OCI-LY1 (cell line): ENCODE measurements at regions not wholly inside any gene's neighbourhood (a gene's known extent, or its start where the extent isn't known, plus 50 kb on each side); places are given as distances from the start of the nearest gene placed in this dataset.

Experiments
- H2AFZ ChIP-seq: fragments of 200-600 bp; sonication (generic), shearing (Covaris generic); 2 replicates; pipeline ENCODE4 v1.6.0; 2014; ENCODE audit warnings: antibody characterized with exemption, mild to moderate bottlenecking, low read length
- H3F3A ChIP-seq: fragments of 200-600 bp; sonication (generic), shearing (Covaris generic); 2 replicates; pipeline ENCODE4 v1.6.0; 2014; ENCODE audit warnings: mild to moderate bottlenecking, antibody characterized with exemption, low read length, moderate library complexity; ENCODE audit not compliant: insufficient read depth
- H3K27ac ChIP-seq: fragments of 200-600 bp; sonication (generic); 2 replicates; pipeline ENCODE4 v1.5.1; 2014; ENCODE audit warnings: low read length, mixed run types, mild to moderate bottlenecking, low read depth; ENCODE audit not compliant: poor library complexity, severe bottlenecking
- H3K27me3 ChIP-seq: fragments of 200-600 bp; sonication (generic); 2 replicates; pipeline ENCODE4 v1.6.0; 2014; ENCODE audit warnings: antibody characterized with exemption, mild to moderate bottlenecking, low read length, moderate library complexity; ENCODE audit not compliant: insufficient read depth
- H3K36me3 ChIP-seq: fragments of 200-600 bp; sonication (generic); 2 replicates; pipeline ENCODE4 v1.6.1; 2014; ENCODE audit warnings: mild to moderate bottlenecking, antibody characterized with exemption, low read length, moderate library complexity, mixed read lengths; ENCODE audit not compliant: insufficient read depth
- H3K4me1 ChIP-seq: fragments of 200-600 bp; sonication (generic); 2 replicates; pipeline ENCODE4 v1.5.1; 2014; ENCODE audit warnings: mild to moderate bottlenecking, low read length, moderate library complexity; ENCODE audit not compliant: insufficient read depth, severe bottlenecking
- H3K4me2 ChIP-seq: fragments of 200-600 bp; sonication (generic), shearing (Covaris generic); 2 replicates; pipeline ENCODE4 v1.6.1; 2014; ENCODE audit warnings: low read length
- H3K4me3 ChIP-seq: fragments of 200-600 bp; sonication (generic); 2 replicates; pipeline ENCODE4 v1.5.1; 2014; ENCODE audit warnings: low read length, low read depth, mild to moderate bottlenecking, mixed read lengths; ENCODE audit not compliant: poor library complexity, severe bottlenecking
- H3K79me2 ChIP-seq: fragments of 200-600 bp; shearing (Covaris generic); 2 replicates; pipeline ENCODE4 v1.6.1; 2016; ENCODE audit warnings: mixed run types, low read length, mixed read lengths; ENCODE audit not compliant: insufficient read depth
- H3K9ac ChIP-seq: fragments of 200-600 bp; sonication (generic), shearing (Covaris generic); 2 replicates; pipeline ENCODE4 v1.6.1; 2014; ENCODE audit warnings: mild to moderate bottlenecking, low read length, mixed read lengths
- H3K9me2 ChIP-seq: fragments of 200-600 bp; sonication (generic), shearing (Covaris generic); 2 replicates; pipeline ENCODE4 v1.6.1; 2014; ENCODE audit warnings: low read depth, mild to moderate bottlenecking, low read length, mixed read lengths
- H3K9me3 ChIP-seq: fragments of 200-600 bp; shearing (Covaris generic); 2 replicates; pipeline ENCODE4 v1.6.1; 2014; ENCODE audit warnings: low read length, mixed read lengths
- H4K20me1 ChIP-seq: fragments of 200-600 bp; sonication (generic), shearing (Covaris generic); 2 replicates; pipeline ENCODE4 v1.6.0; 2016; ENCODE audit warnings: mild to moderate bottlenecking, low read length; ENCODE audit not compliant: insufficient read depth
- EZH2 ChIP-seq: fragments of 200-600 bp; sonication (generic), shearing (Covaris generic); IDR thresholded peaks from 2 replicates; pipeline ENCODE4 v1.8.0; 2017; ENCODE audit warnings: borderline replicate concordance, mixed run types, mild to moderate bottlenecking, antibody characterized with exemption, low read length, moderate library complexity, mixed read lengths
- TF ChIP-seq, protein P1 (sequence below): fragments of 200-600 bp; sonication (generic), shearing (Covaris generic); IDR thresholded peaks from 2 replicates; pipeline ENCODE4 v1.5.1; 2017; ENCODE audit warnings: mild to moderate bottlenecking, antibody characterized with exemption, low read length, moderate library complexity, mixed read lengths

DNA sequence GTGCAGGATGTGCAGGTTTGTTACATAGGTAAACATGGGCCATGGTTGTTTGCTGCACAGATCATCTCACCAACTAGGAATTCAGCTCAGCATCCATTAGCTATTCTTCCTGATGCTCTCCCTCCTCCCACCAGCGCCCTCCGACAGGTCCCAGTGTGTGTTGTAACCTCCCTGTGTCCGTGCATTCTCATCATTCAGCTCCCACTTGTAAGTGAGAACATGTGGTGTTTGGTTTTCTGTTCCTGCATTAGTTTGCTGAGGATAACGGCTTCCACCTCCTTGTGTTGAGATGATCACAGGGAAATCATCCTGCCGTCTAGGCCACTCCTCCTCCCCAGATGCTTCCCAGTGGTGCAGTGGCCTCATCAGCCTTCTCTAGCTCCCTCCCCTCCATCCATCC lies 261.6 kb upstream of the GALNT17 start:
- Histone ChIP-seq H3K27ac (no peak overlapping the region), H3K4me3 (no peak overlapping the region), H2AFZ (no peak overlapping the region), H3K79me2 (no peaks in the 10 kb centered on the region), H3K27me3 (no peaks in the 10 kb centered on the region), H3F3A (no peaks in the 10 kb centered on the region), H4K20me1 (no peaks in the 10 kb centered on the region), H3K4me2 (no peak overlapping the region), H3K9me2 (no peaks in the 10 kb centered on the region), H3K9me3 (no peaks in the 10 kb centered on the region), H3K4me1 (no peaks in the 10 kb centered on the region), H3K9ac (no peak overlapping the region), H3K36me3 (no peaks in the 10 kb centered on the region)
- no peak for TF ChIP-seq EZH2
- TF ChIP-seq, protein P1, sequence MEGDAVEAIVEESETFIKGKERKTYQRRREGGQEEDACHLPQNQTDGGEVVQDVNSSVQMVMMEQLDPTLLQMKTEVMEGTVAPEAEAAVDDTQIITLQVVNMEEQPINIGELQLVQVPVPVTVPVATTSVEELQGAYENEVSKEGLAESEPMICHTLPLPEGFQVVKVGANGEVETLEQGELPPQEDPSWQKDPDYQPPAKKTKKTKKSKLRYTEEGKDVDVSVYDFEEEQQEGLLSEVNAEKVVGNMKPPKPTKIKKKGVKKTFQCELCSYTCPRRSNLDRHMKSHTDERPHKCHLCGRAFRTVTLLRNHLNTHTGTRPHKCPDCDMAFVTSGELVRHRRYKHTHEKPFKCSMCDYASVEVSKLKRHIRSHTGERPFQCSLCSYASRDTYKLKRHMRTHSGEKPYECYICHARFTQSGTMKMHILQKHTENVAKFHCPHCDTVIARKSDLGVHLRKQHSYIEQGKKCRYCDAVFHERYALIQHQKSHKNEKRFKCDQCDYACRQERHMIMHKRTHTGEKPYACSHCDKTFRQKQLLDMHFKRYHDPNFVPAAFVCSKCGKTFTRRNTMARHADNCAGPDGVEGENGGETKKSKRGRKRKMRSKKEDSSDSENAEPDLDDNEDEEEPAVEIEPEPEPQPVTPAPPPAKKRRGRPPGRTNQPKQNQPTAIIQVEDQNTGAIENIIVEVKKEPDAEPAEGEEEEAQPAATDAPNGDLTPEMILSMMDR = no peak

DNA sequence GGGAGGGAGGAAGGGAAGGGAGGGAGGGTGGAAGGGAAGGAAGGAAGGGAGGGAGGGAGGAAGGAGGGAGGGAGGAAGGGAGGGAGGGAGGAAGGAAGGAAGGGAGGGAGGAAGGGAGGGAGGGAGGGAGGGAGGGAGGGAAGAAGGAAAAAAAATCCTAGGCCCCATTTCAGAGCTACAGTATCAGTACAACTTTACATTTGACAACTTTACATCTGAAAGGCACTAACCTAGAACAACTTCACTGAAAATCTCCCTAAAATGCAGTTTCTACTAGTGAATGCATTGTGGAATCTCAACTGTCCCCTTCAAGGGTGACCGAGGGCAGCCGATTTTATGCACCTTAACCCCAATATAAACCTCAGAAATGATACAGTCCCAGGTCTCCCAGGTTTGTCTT lies 259.8 kb upstream of the GALNT17 start:
- H3K79me2 ChIP-seq = no peaks in the 10 kb centered on the region
- no peaks in the 10 kb centered on the region for H3K4me1 ChIP-seq
- H3K36me3 ChIP-seq = no peaks in the 10 kb centered on the region
- no peaks in the 10 kb centered on the region for H4K20me1 ChIP-seq
- no peak overlapping the region for H3K4me3 ChIP-seq
- no peaks in the 10 kb centered on the region for H3K27me3 ChIP-seq
- no peaks in the 10 kb centered on the region for H3K9me2 ChIP-seq
- no peak for TF ChIP-seq EZH2
- TF ChIP-seq, protein P1 = no peak
- no peak overlapping the region for H3K4me2 ChIP-seq
- H2AFZ ChIP-seq = no peak overlapping the region
- H3K9ac ChIP-seq = no peak overlapping the region
- H3F3A ChIP-seq = no peaks in the 10 kb centered on the region
- H3K9me3 ChIP-seq = no peaks in the 10 kb centered on the region
- H3K27ac ChIP-seq = no peak overlapping the region

DNA sequence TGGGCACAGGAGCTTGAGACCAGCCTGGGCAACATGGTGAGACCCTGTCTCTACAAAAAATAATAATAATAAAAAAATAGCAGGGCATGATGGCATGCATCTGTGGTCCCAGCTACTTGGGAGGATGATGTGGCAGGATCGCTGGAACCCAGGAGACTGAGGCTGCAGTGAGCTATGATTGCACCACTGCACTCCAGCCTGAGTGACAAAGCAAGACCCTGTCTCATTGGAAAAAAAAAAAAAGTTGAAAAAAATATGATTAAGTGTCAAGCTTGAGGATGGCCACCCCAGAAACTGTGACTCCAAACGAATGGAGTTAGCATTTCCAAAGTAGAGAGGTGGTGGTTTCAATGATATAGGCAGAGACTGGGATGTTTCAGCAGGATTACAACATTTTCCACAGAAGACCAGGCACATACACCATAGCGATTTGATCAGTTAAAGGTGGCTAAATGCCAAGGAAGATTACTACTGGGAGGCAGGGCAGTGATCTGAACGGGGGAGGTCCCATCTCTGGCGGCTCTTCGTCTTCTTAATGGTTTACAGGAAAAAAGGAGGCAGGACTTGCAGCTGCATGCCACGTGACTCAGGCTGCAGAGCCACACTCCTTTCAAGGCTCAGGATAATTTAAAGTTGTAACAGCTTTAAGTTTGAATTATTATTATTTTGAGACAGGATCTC lies 250.6 kb upstream of the GALNT17 start:
- TF ChIP-seq EZH2 = no peak
- TF ChIP-seq, protein P1 = no peak
- no peaks in the 10 kb centered on the region for H3K36me3 ChIP-seq

More for the DNA sequence above, 250.6 kb upstream of the GALNT17 start:
- H3K27me3 ChIP-seq = no peaks in the 10 kb centered on the region
- no peaks in the 10 kb centered on the region for H4K20me1 ChIP-seq
- no peak overlapping the region for H3K9ac ChIP-seq
- no peak overlapping the region for H2AFZ ChIP-seq
- H3K4me1 ChIP-seq = no peaks in the 10 kb centered on the region
- no peaks in the 10 kb centered on the region for H3K79me2 ChIP-seq
- no peak overlapping the region for H3K27ac ChIP-seq
- H3F3A ChIP-seq = no peaks in the 10 kb centered on the region
- no peak overlapping the region for H3K4me2 ChIP-seq
- no peaks in the 10 kb centered on the region for H3K9me2 ChIP-seq
- H3K4me3 ChIP-seq = no peak overlapping the region
- no peaks in the 10 kb centered on the region for H3K9me3 ChIP-seq
